B cell (primary cell): ENCODE measurements at regions not wholly inside any gene's neighbourhood (a gene's known extent, or its start where the extent isn't known, plus 50 kb on each side); places are given as distances from the start of the nearest gene placed in this dataset.

Experiments
- ATAC-seq: fragments of 200-7000 bp; cut with Tn5 transposase; one replicate; pipeline ENCODE4 v1.10.0; 2021; ENCODE audit warnings: low read depth, mild to moderate bottlenecking, moderate number of reproducible peaks, moderate library complexity
- CTCF ChIA-PET: fragments of 350-600 bp; sonication (Branson Sonifier 250); formaldehyde crosslinking; loops from one replicate; lab custom pipeline; 2021; ENCODE audit warnings: antibody characterized with exemption, inconsistent platforms; lab: Charles Lee
- POLR2A ChIA-PET: fragments of 350-600 bp; sonication (Branson Sonifier 250); formaldehyde crosslinking; loops from one replicate; lab custom pipeline; 2021; ENCODE audit warnings: antibody characterized with exemption; lab: Charles Lee
- DNase-seq: peaks from one replicate; pipeline ENCODE4 v3.0.0; 2013
- H2AFZ ChIP-seq: 2 replicates; pipeline ENCODE4 v1.6.1; 2012; ENCODE audit warnings: mild to moderate bottlenecking, low read depth, low read length; ENCODE audit not compliant: insufficient read depth, poor library complexity, severe bottlenecking
- H3K27ac ChIP-seq, 2 donors: 1 replicate in 1 of 2; 2 replicates in 1 of 2; pipeline ENCODE4 v1.5.1; 2012 to 2013; ENCODE audit warnings: low read length in 2 of 2, mild to moderate bottlenecking in 2 of 2, moderate library complexity in 1 of 2
- H3K27me3 ChIP-seq, 4 experiments: fragments of 200-600 bp in 1 of 4; sonication (generic) in 1 of 4; replicated peaks in 1 of 4; 1 replicate in 2 of 4; 2 replicates in 2 of 4; pipeline versions ENCODE4 v1.6.1 to v1.7.0; 2013 to 2016; ENCODE audit warnings: low read length in 3 of 4, mild to moderate bottlenecking in 2 of 4, mixed read lengths in 1 of 4, moderate library complexity in 1 of 4; ENCODE audit not compliant: insufficient read depth in 4 of 4, control insufficient read depth in 3 of 4; ENCODE audit errors: control extremely low read depth in 1 of 4
- H3K36me3 ChIP-seq, 2 experiments: replicated peaks in 1 of 2; 1 replicate in 1 of 2; 2 replicates in 1 of 2; pipeline versions ENCODE4 v1.6.1 to v1.7.1; 2013; ENCODE audit warnings: low read length in 1 of 2; ENCODE audit not compliant: insufficient read depth in 2 of 2, control insufficient read depth in 1 of 2; ENCODE audit errors: control extremely low read depth in 1 of 2, extremely low read depth in 1 of 2
- H3K4me1 ChIP-seq, 2 donors: fragments of 200-600 bp in 1 of 2; sonication (generic) in 1 of 2; 1 replicate in 1 of 2; 2 replicates in 1 of 2; pipeline versions ENCODE4 v1.5.1 to v1.6.1; 2013 to 2017; ENCODE audit warnings: low read length in 2 of 2; ENCODE audit not compliant: control insufficient read depth in 2 of 2, insufficient read depth in 2 of 2
- H3K4me2 ChIP-seq: replicated peaks from 2 replicates; pipeline ENCODE3; 2012; ENCODE audit warnings: mild to moderate bottlenecking, low read depth, low read length; ENCODE audit not compliant: poor library complexity, severe bottlenecking
- H3K4me3 ChIP-seq, 5 experiments: fragments of 200-600 bp in 1 of 5; sonication (generic) in 1 of 5; 1 replicate in 3 of 5; 2 replicates in 2 of 5; pipeline versions ENCODE4 v1.5.1 to v1.7.0; 2011 to 2016; ENCODE audit warnings: low read length in 4 of 5, mild to moderate bottlenecking in 4 of 5, low read depth in 2 of 5, control low read depth in 1 of 5, moderate library complexity in 1 of 5; ENCODE audit not compliant: insufficient read depth in 1 of 5; ENCODE audit errors: control extremely low read depth in 1 of 5, extremely low read depth in 1 of 5
- H3K79me2 ChIP-seq: fragments of 200-600 bp; sonication (generic); one replicate; pipeline ENCODE4 v1.6.0; 2016; ENCODE audit warnings: low read length; ENCODE audit not compliant: control insufficient read depth, insufficient read depth
- H3K9ac ChIP-seq: fragments of 200-600 bp; sonication (generic); 2 replicates; pipeline ENCODE4 v1.6.1; 2017; ENCODE audit warnings: mild to moderate bottlenecking, low read length, moderate library complexity
- H3K9me3 ChIP-seq, 3 donors: one replicate each; pipeline versions ENCODE4 v1.6.1 to v1.7.1; 2013; ENCODE audit warnings: low read length in 2 of 3; ENCODE audit not compliant: control insufficient read depth in 2 of 3, insufficient read depth in 1 of 3; ENCODE audit errors: control extremely low read depth in 1 of 3
- H4K20me1 ChIP-seq: 2 replicates; pipeline ENCODE4 v1.6.0; 2012; ENCODE audit warnings: mild to moderate bottlenecking, low read length; ENCODE audit not compliant: insufficient read depth, control insufficient read depth, poor library complexity, severe bottlenecking
- H3K27ac Mint-ChIP-seq: one replicate; pipeline ENCODE4 v1.8.0; 2021; ENCODE audit warnings: mixed read lengths
- H3K27me3 Mint-ChIP-seq: one replicate; pipeline ENCODE4 v1.8.0; 2021; ENCODE audit warnings: mixed read lengths
- H3K4me1 Mint-ChIP-seq: one replicate; pipeline ENCODE4 v1.8.0; 2021; ENCODE audit warnings: mixed read lengths
- H3K4me3 Mint-ChIP-seq: one replicate; pipeline ENCODE4 v1.8.0; 2021; ENCODE audit warnings: mixed read lengths
- H3K9me3 Mint-ChIP-seq: one replicate; pipeline ENCODE4 v1.8.0; 2022; ENCODE audit warnings: mixed read lengths; ENCODE audit not compliant: insufficient read depth
- EZH2 ChIP-seq: IDR thresholded peaks from 2 replicates; pipeline ENCODE4 v1.6.1; 2012; ENCODE audit warnings: borderline replicate concordance, low read depth, mild to moderate bottlenecking, moderate library complexity, low read length; ENCODE audit not compliant: insufficient read depth, poor library complexity, severe bottlenecking
- WGBS: methylation state at CpG from one replicate; pipeline ENCODE4 v1.1.5; 2013; ENCODE audit warnings: missing lambda C conversion rate; ENCODE audit not compliant: insufficient coverage; 5-methylcytosine and 5-hydroxymethylcytosine counted together
- intact Hi-C: fragments of 100-400 bp; cut with micrococcal nuclease; formaldehyde crosslinking; loops from one replicate; pipeline ENCODE4 v1.10.0; 2022
- TF ChIP-seq, protein P1 (sequence below): fragments of 200-600 bp; IDR thresholded peaks from one replicate; pipeline ENCODE4 v1.8.0; 2022; ENCODE audit warnings: antibody characterized with exemption, mild to moderate bottlenecking

DNA sequence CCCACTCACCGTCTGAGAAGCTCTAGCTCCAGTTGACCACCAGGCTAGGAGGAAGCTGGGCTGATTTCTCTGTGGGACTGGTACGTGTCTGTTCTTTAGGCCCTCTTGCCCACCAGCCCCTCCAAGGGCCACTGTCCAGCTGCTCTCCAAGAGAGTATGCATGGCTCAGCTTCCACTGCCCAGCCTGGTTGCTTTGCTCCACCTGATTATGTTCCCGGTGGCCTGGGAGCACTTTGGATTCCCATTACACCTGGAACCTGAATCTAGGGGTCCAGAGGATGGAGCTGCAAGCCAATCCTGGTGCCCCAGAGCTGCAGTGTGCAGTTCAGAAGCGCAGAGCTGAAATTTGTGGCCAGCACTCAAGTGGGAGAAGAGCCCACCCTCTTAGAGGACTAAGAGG is 402.1 kb upstream of the CNTN6 start:
- H3K27ac ChIP-seq, result no peak overlapping the region
- H2AFZ ChIP-seq, result no peak overlapping the region
- H3K9ac ChIP-seq, result no peak overlapping the region
- H3K9me3 ChIP-seq, result peaks cover 0 to 14% (median 0%) of the 10 kb centered on the region in 3 donors
- no peak for DNase-seq
- Mint-ChIP-seq H3K27me3 (no peaks in the 10 kb centered on the region), H3K9me3 (peaks cover 8% of the 10 kb centered on the region), H3K4me1 (no peaks in the 10 kb centered on the region), H3K4me3 (no peak overlapping the region), H3K27ac (no peak overlapping the region)
- H3K4me2 ChIP-seq, result no peak overlapping the region
- no peaks in the 10 kb centered on the region for H4K20me1 ChIP-seq
- no peak for ATAC-seq
- no peak overlapping the region for H3K4me3 ChIP-seq
- intact Hi-C loops, result no loop called here
- 76% methylated on average over 4 of the region's 4 CpGs for WGBS
- no peaks in the 10 kb centered on the region for H3K27me3 ChIP-seq
- ChIA-PET CTCF (no interaction called here), POLR2A (no interaction called here)
- TF ChIP-seq EZH2, result no peak
- TF ChIP-seq, protein P1, sequence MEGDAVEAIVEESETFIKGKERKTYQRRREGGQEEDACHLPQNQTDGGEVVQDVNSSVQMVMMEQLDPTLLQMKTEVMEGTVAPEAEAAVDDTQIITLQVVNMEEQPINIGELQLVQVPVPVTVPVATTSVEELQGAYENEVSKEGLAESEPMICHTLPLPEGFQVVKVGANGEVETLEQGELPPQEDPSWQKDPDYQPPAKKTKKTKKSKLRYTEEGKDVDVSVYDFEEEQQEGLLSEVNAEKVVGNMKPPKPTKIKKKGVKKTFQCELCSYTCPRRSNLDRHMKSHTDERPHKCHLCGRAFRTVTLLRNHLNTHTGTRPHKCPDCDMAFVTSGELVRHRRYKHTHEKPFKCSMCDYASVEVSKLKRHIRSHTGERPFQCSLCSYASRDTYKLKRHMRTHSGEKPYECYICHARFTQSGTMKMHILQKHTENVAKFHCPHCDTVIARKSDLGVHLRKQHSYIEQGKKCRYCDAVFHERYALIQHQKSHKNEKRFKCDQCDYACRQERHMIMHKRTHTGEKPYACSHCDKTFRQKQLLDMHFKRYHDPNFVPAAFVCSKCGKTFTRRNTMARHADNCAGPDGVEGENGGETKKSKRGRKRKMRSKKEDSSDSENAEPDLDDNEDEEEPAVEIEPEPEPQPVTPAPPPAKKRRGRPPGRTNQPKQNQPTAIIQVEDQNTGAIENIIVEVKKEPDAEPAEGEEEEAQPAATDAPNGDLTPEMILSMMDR, result no peak
- no peaks in the 10 kb centered on the region for H3K4me1 ChIP-seq
- H3K36me3 ChIP-seq, result no peaks in the 10 kb centered on the region
- no peaks in the 10 kb centered on the region for H3K79me2 ChIP-seq

GRCh38 chr3:700514-700913 is 392.3 kb upstream of the CNTN6 start:
- Histone ChIP-seq H3K79me2 (no peaks in the 10 kb centered on the region), H3K4me2 (no peak overlapping the region), H2AFZ (no peak overlapping the region), H3K27ac (no peak overlapping the region), H3K36me3 (no peaks in the 10 kb centered on the region), H3K4me3 (no peak overlapping the region), H3K27me3 (no peaks in the 10 kb centered on the region), H3K9ac (no peak overlapping the region), H4K20me1 (no peaks in the 10 kb centered on the region), H3K9me3 (peaks cover 0 to 5% (median 0%) of the 10 kb centered on the region in 3 donors), H3K4me1 (no peaks in the 10 kb centered on the region)
- ChIA-PET CTCF (no interaction called here), POLR2A (no interaction called here)
- TF ChIP-seq EZH2, result no peak
- TF ChIP-seq, protein P1, result no peak
- H3K27me3 Mint-ChIP-seq, result no peaks in the 10 kb centered on the region
- intact Hi-C loops, result no loop called here
- no peaks in the 10 kb centered on the region for H3K4me1 Mint-ChIP-seq
- no peak overlapping the region for H3K4me3 Mint-ChIP-seq
- no peak overlapping the region for H3K27ac Mint-ChIP-seq
- DNase-seq, result no peak
- peaks cover 7% of the 10 kb centered on the region for H3K9me3 Mint-ChIP-seq
- 100% methylated on average over 2 of the region's 2 CpGs for WGBS
- ATAC-seq, result no peak
